Panc1 (cell line): ENCODE measurements at regions not wholly inside any gene's neighbourhood (a gene's known extent, or its start where the extent isn't known, plus 50 kb on each side); places are given as distances from the start of the nearest gene placed in this dataset.

Experiments used
- ATAC-seq: fragments of 200-7000 bp; cut with Tn5 transposase; 2 replicates; pipeline ENCODE4 v1.9.1; 2020; ENCODE audit warnings: mild to moderate bottlenecking, moderate library complexity
- BruUV-seq: library from RNA; stranded (reverse); fragments of 400-500 nt; replicated peaks from 2 replicates; lab custom pipeline; 2021; lab: Mats Ljungman, UMichigan
- CTCF ChIA-PET: fragments of 300-600 bp; sonication (Branson Sonifier 250); formaldehyde crosslinking; loops from one replicate; lab custom pipeline; 2022; ENCODE audit warnings: antibody characterized with exemption; lab: Charles Lee
- POLR2A ChIA-PET: fragments of 300-600 bp; sonication (Branson Sonifier 250); formaldehyde crosslinking; loops from one replicate; lab custom pipeline; 2022; ENCODE audit warnings: antibody characterized with exemption; lab: Charles Lee
- DNase-seq: peaks from one replicate; pipeline ENCODE4 v3.0.0-alpha.2; 2010; ENCODE audit warnings: low read depth, low spot score
- H3K27ac ChIP-seq: 2 replicates; pipeline ENCODE4 v1.5.1; 2011; ENCODE audit warnings: mild to moderate bottlenecking, low read length, inconsistent platforms
- H3K27me3 ChIP-seq: fragments of 200-500 bp; sonication (Bioruptor generic); 2 replicates; pipeline ENCODE4 v1.6.0; 2014; ENCODE audit warnings: low read length, inconsistent platforms; ENCODE audit not compliant: control insufficient read depth, insufficient read depth
- H3K36me3 ChIP-seq: fragments of 200-500 bp; sonication (Bioruptor generic); 2 replicates; pipeline ENCODE4 v1.5.1; 2014; ENCODE audit warnings: inconsistent platforms, mild to moderate bottlenecking, low read length, moderate library complexity; ENCODE audit not compliant: control insufficient read depth, insufficient read depth
- H3K4me1 ChIP-seq: 2 replicates; pipeline ENCODE4 v1.5.1; 2011; ENCODE audit warnings: inconsistent platforms, mild to moderate bottlenecking, low read length, moderate library complexity; ENCODE audit not compliant: control insufficient read depth, insufficient read depth
- H3K4me3 ChIP-seq, 2 experiments: 2 replicates each; pipeline ENCODE4 v1.5.1; 2011 to 2012; ENCODE audit warnings: low read depth in 2 of 2, low read length in 2 of 2, mild to moderate bottlenecking in 2 of 2, inconsistent platforms in 1 of 2, moderate library complexity in 1 of 2
- H3K9me3 ChIP-seq: fragments of 200-500 bp; sonication (Bioruptor generic); 2 replicates; pipeline ENCODE4 v1.5.1; 2014; ENCODE audit warnings: low read depth, mild to moderate bottlenecking, inconsistent platforms, low read length, moderate library complexity; ENCODE audit not compliant: control insufficient read depth, insufficient read depth
- POLR2AphosphoS5 ChIP-seq: IDR thresholded peaks from 2 replicates; pipeline ENCODE4 v1.6.1; 2012; ENCODE audit warnings: mild to moderate bottlenecking, low read depth, low read length, moderate library complexity
- SIN3A ChIP-seq: IDR thresholded peaks from 2 replicates; pipeline ENCODE4 v1.6.1; 2012; ENCODE audit warnings: low read depth, mild to moderate bottlenecking, low read length, moderate library complexity, borderline replicate concordance; ENCODE audit not compliant: insufficient read depth
- TCF7L2 ChIP-seq: IDR thresholded peaks from 2 replicates; pipeline ENCODE4 v1.6.1; 2011; ENCODE audit warnings: mild to moderate bottlenecking, low read depth, low read length, inconsistent platforms
- in situ Hi-C: cut with HindIII; loops from 2 replicates; pipeline ENCODE4 v1.10.0; 2016; ENCODE audit warnings: low sequenced_read_pairs, low pct_unique_long_range_greater_than_20kb
- intact Hi-C: fragments of 100-400 bp; cut with micrococcal nuclease; formaldehyde crosslinking; loops from one replicate; pipeline ENCODE4 v1.10.0; 2022; ENCODE audit not compliant: unreplicated experiment
- TF ChIP-seq, protein P1 (sequence below): fragments of 450-650 bp; IDR thresholded peaks from 2 replicates; pipeline ENCODE4 v1.5.1; 2017; ENCODE audit warnings: mild to moderate bottlenecking
- TF ChIP-seq, protein P2 (sequence below), 2 experiments: IDR thresholded peaks; 2 replicates each; pipeline ENCODE4 v1.6.1; 2011 to 2012; ENCODE audit warnings: low read depth in 2 of 2, control low read depth in 1 of 2, low read length in 1 of 2, mild to moderate bottlenecking in 1 of 2, moderate library complexity in 1 of 2; ENCODE audit not compliant: insufficient read depth in 1 of 2

DNA sequence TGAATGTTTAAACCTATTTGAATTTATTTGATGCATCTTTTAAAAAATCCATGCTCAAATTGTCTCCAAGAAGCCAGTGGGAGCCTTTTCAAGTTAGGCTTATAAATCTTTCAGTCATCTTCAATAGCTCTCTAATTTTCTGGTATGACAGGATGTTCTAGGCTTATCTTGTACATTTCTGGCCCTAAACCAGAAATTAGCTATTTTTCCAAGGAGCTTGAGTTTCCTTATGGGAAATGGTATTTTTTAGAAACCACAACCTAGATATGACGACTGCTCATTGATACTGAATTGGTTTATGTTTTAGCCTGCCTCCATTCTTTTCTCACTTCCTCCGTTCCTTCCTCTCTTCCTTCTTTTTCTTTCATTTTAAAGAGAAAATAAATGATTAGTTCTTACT lies 172.3 kb downstream of the SPRY1 start:
- TF ChIP-seq, protein P1, sequence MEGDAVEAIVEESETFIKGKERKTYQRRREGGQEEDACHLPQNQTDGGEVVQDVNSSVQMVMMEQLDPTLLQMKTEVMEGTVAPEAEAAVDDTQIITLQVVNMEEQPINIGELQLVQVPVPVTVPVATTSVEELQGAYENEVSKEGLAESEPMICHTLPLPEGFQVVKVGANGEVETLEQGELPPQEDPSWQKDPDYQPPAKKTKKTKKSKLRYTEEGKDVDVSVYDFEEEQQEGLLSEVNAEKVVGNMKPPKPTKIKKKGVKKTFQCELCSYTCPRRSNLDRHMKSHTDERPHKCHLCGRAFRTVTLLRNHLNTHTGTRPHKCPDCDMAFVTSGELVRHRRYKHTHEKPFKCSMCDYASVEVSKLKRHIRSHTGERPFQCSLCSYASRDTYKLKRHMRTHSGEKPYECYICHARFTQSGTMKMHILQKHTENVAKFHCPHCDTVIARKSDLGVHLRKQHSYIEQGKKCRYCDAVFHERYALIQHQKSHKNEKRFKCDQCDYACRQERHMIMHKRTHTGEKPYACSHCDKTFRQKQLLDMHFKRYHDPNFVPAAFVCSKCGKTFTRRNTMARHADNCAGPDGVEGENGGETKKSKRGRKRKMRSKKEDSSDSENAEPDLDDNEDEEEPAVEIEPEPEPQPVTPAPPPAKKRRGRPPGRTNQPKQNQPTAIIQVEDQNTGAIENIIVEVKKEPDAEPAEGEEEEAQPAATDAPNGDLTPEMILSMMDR = no peak
- TF ChIP-seq POLR2AphosphoS5 = no peak
- no peak for TF ChIP-seq SIN3A
- TF ChIP-seq, protein P2, sequence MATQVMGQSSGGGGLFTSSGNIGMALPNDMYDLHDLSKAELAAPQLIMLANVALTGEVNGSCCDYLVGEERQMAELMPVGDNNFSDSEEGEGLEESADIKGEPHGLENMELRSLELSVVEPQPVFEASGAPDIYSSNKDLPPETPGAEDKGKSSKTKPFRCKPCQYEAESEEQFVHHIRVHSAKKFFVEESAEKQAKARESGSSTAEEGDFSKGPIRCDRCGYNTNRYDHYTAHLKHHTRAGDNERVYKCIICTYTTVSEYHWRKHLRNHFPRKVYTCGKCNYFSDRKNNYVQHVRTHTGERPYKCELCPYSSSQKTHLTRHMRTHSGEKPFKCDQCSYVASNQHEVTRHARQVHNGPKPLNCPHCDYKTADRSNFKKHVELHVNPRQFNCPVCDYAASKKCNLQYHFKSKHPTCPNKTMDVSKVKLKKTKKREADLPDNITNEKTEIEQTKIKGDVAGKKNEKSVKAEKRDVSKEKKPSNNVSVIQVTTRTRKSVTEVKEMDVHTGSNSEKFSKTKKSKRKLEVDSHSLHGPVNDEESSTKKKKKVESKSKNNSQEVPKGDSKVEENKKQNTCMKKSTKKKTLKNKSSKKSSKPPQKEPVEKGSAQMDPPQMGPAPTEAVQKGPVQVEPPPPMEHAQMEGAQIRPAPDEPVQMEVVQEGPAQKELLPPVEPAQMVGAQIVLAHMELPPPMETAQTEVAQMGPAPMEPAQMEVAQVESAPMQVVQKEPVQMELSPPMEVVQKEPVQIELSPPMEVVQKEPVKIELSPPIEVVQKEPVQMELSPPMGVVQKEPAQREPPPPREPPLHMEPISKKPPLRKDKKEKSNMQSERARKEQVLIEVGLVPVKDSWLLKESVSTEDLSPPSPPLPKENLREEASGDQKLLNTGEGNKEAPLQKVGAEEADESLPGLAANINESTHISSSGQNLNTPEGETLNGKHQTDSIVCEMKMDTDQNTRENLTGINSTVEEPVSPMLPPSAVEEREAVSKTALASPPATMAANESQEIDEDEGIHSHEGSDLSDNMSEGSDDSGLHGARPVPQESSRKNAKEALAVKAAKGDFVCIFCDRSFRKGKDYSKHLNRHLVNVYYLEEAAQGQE (IDR thresholded peaks at IDR 0.05; ENCODE audit: insufficient read depth in 1 of 2, low read depth in 2 of 2, low read length in 1 of 2) = no peak
- no peak for TF ChIP-seq TCF7L2

DNA sequence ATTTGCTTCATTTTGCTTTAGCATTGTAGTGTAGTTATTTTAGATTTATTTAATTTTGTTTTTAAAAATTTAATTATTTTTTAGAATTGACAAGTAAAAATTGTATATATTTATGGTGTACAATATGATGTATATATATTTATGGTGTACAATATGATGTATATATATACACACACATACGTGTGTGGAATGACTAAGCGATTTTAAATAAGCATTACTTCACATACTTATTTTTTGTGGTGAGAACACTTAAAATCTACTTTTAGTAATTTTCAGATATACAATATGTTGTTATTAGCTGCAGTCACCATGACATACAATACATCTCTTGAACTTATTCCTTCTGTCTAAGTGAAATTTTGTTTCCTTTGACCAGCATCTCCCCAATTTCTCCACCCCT lies 172.9 kb downstream of the SPRY1 start:
- POLR2A ChIA-PET = no interaction called here
- Histone ChIP-seq H3K4me3 (no peak overlapping the region), H3K36me3 (no peaks in the 10 kb centered on the region), H3K27me3 (no peaks in the 10 kb centered on the region), H3K9me3 (peaks cover 9% of the 10 kb centered on the region; the same call in 1 of the 2 replicates), H3K27ac (no peak overlapping the region), H3K4me1 (no peaks in the 10 kb centered on the region)
- CTCF ChIA-PET = no interaction called here
- DNase-seq (no peak), ATAC-seq (no peak)
- in situ Hi-C loops = no loop called here
- intact Hi-C loops = no loop called here
- TF ChIP-seq, protein P2 (IDR thresholded peaks at IDR 0.05; ENCODE audit: insufficient read depth in 1 of 2, low read depth in 2 of 2, low read length in 1 of 2) = no peak
- TF ChIP-seq, protein P1 = no peak
- TF ChIP-seq TCF7L2 (no peak), POLR2AphosphoS5 (no peak), SIN3A (no peak)
- BruUV-seq = no TSS peak

More for the DNA sequence above, 172.3 kb downstream of the SPRY1 start:
- BruUV-seq = no TSS peak
- H3K27me3 ChIP-seq = no peaks in the 10 kb centered on the region
- no peaks in the 10 kb centered on the region for H3K36me3 ChIP-seq
- no peaks in the 10 kb centered on the region for H3K4me1 ChIP-seq
- H3K4me3 ChIP-seq = no peak overlapping the region
- DNase-seq (no peak), ATAC-seq (no peak)
- in situ Hi-C loops (no loop called here), intact Hi-C loops (no loop called here)
- H3K9me3 ChIP-seq = peaks cover 9% of the 10 kb centered on the region; the same call in 1 of the 2 replicates
- CTCF ChIA-PET = no interaction called here
- peak overlapping the region; percentile 13; the same call in 1 of the 2 replicates for H3K27ac ChIP-seq
- POLR2A ChIA-PET = no interaction called here
